ENCODE measurements at regions not wholly inside any gene's neighbourhood (a gene's known extent, or its start where the extent isn't known, plus 50 kb on each side); places are given as distances from the start of the nearest gene placed in this dataset.

- no peak for TF ChIP-seq CTCF (IDR thresholded peaks at IDR 0.05; ENCODE audit: insufficient read depth, low read depth, low read length)
- no peak for DNase-seq (ENCODE audit: low read depth)
- no peak overlapping the region for H3K4me3 ChIP-seq (ENCODE audit: low read depth, low read length)
Observed at GRCh38 chr1:239053279-239053678, 333.1 kb upstream of the CHRM3 start.

DNA sequence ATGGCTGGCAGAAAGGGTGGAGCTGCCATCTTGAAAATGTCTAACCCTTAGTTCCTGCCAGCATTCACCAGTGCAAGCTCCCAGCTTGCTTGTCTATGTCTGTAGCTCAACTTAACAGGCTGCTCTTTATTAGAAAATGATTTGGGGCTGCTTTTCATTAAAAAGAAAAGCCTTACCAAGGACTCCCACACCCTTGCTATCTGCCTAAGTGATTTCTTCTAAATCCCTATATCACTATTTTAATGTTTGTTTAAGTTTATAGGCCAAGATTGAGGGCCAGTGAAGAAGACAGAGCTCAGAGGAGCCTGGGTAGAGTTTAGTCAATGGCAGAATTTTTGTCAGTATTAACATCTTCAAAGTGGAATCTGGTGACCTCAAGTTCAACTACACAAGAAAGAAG is 336.8 kb upstream of the CHRM3 start:
- no peak for TF ChIP-seq CTCF (IDR thresholded peaks at IDR 0.05; ENCODE audit: insufficient read depth, low read depth, low read length)
- DNase-seq (ENCODE audit: low read depth), result no peak
- H3K4me3 ChIP-seq (ENCODE audit: low read depth, low read length), result no peak overlapping the region

DNA sequence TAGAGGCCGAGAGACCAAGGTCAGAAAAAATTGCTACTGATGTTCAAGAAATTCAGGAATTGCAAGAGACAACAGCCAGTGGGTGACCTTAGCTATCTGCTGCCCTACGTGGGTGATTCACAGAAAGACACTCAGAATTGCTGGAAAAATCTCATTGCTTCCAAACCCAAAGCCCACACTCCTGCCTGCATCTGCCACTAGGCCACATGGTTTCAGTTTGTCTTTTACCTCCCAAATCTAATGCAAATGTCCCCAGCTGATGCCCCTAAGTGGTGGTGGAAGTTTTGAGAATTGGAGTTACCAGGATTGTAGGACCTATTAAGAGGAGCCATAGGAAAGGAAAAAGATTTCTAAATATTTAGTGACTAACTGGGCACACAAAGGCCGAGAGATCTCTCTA is 341.5 kb upstream of the CHRM3 start:
- no peak for DNase-seq (ENCODE audit: low read depth)
- no peak overlapping the region for H3K4me3 ChIP-seq (ENCODE audit: low read depth, low read length)
- TF ChIP-seq CTCF (IDR thresholded peaks at IDR 0.05; ENCODE audit: insufficient read depth, low read depth, low read length), result no peak

DNA sequence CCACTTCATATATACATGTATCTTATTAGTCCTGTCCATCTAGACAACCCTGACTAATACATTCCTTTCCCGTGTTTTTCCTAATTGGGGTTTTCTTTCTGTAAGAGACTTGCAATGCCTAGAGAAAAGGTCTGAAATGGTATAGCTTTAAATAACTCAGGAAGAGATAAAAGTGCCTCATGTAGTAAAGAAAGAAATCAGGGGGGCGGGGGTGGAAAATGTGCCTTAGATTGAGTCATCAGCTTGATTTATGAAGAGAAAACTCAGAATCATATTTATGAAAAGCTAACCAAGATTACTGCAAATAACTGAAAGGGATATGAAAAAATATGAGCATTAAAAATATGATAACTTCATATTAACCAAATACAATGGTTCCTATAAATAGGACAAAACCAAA is 345.8 kb upstream of the CHRM3 start:
- no peak for DNase-seq (ENCODE audit: low read depth)
- no peak for TF ChIP-seq CTCF (IDR thresholded peaks at IDR 0.05; ENCODE audit: insufficient read depth, low read depth, low read length)
- H3K4me3 ChIP-seq (ENCODE audit: low read depth, low read length), result no peak overlapping the region

- no peak for TF ChIP-seq CTCF (IDR thresholded peaks at IDR 0.05; ENCODE audit: insufficient read depth, low read depth, low read length)
- no peak for DNase-seq (ENCODE audit: low read depth)
- no peak overlapping the region for H3K4me3 ChIP-seq (ENCODE audit: low read depth, low read length)
Observed at GRCh38 chr1:239031310-239031709, 355.1 kb upstream of the CHRM3 start.

- no peak for TF ChIP-seq CTCF (IDR thresholded peaks at IDR 0.05; ENCODE audit: insufficient read depth, low read depth, low read length)
- no peak for DNase-seq (ENCODE audit: low read depth)
Observed at GRCh38 chr1:239025997-239026694, 360.2 kb upstream of the CHRM3 start.

GRCh38 chr1:239025223-239025622 is 361.1 kb upstream of the CHRM3 start:
- no peak for TF ChIP-seq CTCF (IDR thresholded peaks at IDR 0.05; ENCODE audit: insufficient read depth, low read depth, low read length)
- DNase-seq (ENCODE audit: low read depth), result no peak
- no peak overlapping the region for H3K4me3 ChIP-seq (ENCODE audit: low read depth, low read length)

More at GRCh38 chr1:239025997-239026694, 360.2 kb upstream of the CHRM3 start:
- H3K4me3 ChIP-seq (ENCODE audit: low read depth, low read length), result no peak overlapping the region
